PC-9 (cell line): ENCODE measurements at regions not wholly inside any gene's neighbourhood (a gene's known extent, or its start where the extent isn't known, plus 50 kb on each side); places are given as distances from the start of the nearest gene placed in this dataset.
"Not testable (repeated sequence)": the region's sequence is repeated elsewhere in the genome, so short reads cannot be mapped to it uniquely, and the experiment has no call there.

Source experiments
- BruUV-seq: library from RNA; stranded (reverse); fragments of 400-500 nt; replicated peaks from 2 replicates; lab custom pipeline; 2021; lab: Mats Ljungman, UMichigan
- CTCF ChIA-PET: fragments of 300-600 bp; sonication (Branson Sonifier 250); formaldehyde crosslinking; loops from one replicate; lab custom pipeline; 2022; ENCODE audit warnings: antibody characterized with exemption; lab: Charles Lee
- POLR2A ChIA-PET: fragments of 300-600 bp; sonication (Branson Sonifier 250); formaldehyde crosslinking; loops from one replicate; lab custom pipeline; 2022; ENCODE audit warnings: antibody characterized with exemption; ENCODE audit not compliant: unreplicated experiment; lab: Charles Lee
- DNase-seq, 2 experiments: peaks; one replicate each; pipeline versions ENCODE4 v3.0.0 to v3.0.0-alpha.2; 2015 to 2022; ENCODE audit warnings: mixed read lengths in 1 of 2
- H2AFZ ChIP-seq: fragments of 200-600 bp; sonication (generic); 2 replicates; pipeline ENCODE4 v1.8.1; 2017; ENCODE audit warnings: antibody characterized with exemption
- H3F3A ChIP-seq: fragments of 200-600 bp; sonication (generic); 2 replicates; pipeline ENCODE4 v1.8.1; 2017; ENCODE audit warnings: antibody characterized with exemption, mild to moderate bottlenecking, low read depth; ENCODE audit not compliant: insufficient read depth
- H3K27ac ChIP-seq: fragments of 200-600 bp; sonication (generic); 2 replicates; pipeline ENCODE4 v1.6.1; 2016; ENCODE audit warnings: mixed run types
- H3K27me3 ChIP-seq: fragments of 200-600 bp; sonication (generic); 2 replicates; pipeline ENCODE4 v1.6.1; 2016; ENCODE audit warnings: low read depth, mixed run types; ENCODE audit not compliant: insufficient read depth
- H3K36me3 ChIP-seq: fragments of 200-600 bp; sonication (generic); 2 replicates; pipeline ENCODE4 v1.6.1; 2016; ENCODE audit warnings: low read depth, mixed run types
- H3K4me1 ChIP-seq: fragments of 200-600 bp; sonication (generic); replicated peaks from 2 replicates; pipeline ENCODE4 v1.6.1; 2016; ENCODE audit warnings: mixed run types; ENCODE audit not compliant: insufficient read depth
- H3K4me2 ChIP-seq: fragments of 200-600 bp; sonication (generic); 2 replicates; pipeline ENCODE4 v1.6.1; 2017; ENCODE audit warnings: mixed run types
- H3K4me3 ChIP-seq: fragments of 200-600 bp; sonication (generic); 2 replicates; pipeline ENCODE4 v1.6.1; 2016; ENCODE audit warnings: mixed run types
- H3K79me2 ChIP-seq: fragments of 200-600 bp; sonication (generic); 2 replicates; pipeline ENCODE4 v1.6.1; 2017; ENCODE audit warnings: low read depth, mixed run types
- H3K9me2 ChIP-seq: fragments of 200-600 bp; sonication (generic); 2 replicates; pipeline ENCODE4 v1.8.1; 2017; ENCODE audit warnings: mild to moderate bottlenecking; ENCODE audit not compliant: insufficient read depth
- H3K9me3 ChIP-seq: fragments of 200-600 bp; sonication (generic); 2 replicates; pipeline ENCODE4 v1.8.1; 2016; ENCODE audit warnings: low read depth; ENCODE audit not compliant: insufficient read depth
- H4K20me1 ChIP-seq: fragments of 200-600 bp; sonication (generic); 2 replicates; pipeline ENCODE4 v1.8.1; 2017; ENCODE audit not compliant: insufficient read depth
- EZH2 ChIP-seq: fragments of 200-600 bp; sonication (generic); IDR thresholded peaks from 2 replicates; pipeline ENCODE4 v1.8.0; 2017; ENCODE audit warnings: antibody characterized with exemption, low read depth
- intact Hi-C: fragments of 100-400 bp; cut with micrococcal nuclease; formaldehyde crosslinking; loops from one replicate; pipeline ENCODE4 v1.10.0; 2022; ENCODE audit not compliant: unreplicated experiment
- TF ChIP-seq, protein P1 (sequence below): fragments of 200-600 bp; sonication (generic); conservative IDR thresholded peaks from 2 replicates; pipeline ENCODE4 v1.6.1; 2017; ENCODE audit warnings: mixed run types, antibody characterized with exemption, mild to moderate bottlenecking, moderate library complexity

DNA sequence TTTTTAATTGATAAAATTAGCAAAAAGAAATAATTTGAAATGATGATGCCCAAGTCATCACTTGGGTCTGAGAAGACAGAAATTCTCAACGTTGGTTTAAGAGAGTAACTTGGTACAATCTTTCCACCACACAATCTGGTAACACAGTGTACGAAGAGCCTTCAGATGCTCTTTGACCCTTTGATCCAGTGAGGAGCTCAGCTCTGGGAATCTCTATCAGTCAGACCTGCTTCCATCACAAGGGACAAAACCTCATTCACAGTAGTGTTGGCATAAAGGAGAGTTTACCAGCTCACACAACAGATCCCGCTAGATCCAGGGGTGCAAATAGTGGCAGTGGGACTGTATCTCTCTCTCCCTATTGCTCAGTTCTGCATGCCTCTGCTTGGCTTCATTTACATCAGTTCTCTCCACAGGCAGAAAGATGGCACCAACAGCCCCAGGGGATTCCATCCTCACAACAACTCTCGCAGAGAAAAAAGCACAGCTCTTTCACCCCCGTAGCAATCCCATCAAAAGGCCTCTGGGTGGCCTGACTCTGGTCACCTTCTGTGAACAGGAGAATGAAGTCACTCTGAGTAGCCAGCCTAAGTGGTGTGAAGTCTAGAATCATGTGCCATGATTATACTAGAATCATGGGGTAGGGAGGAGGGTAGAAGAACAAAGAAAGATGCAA, 119.7 kb downstream of the ZNF281 start:
- Histone ChIP-seq H3K4me1 (peaks cover 23% of the 10 kb centered on the region), H2AFZ (no peak overlapping the region), H3K9me2 (no peaks in the 10 kb centered on the region), H3K9me3 (no peaks in the 10 kb centered on the region), H3K36me3 (no peaks in the 10 kb centered on the region), H3K4me2 (no peak overlapping the region), H3F3A (no peaks in the 10 kb centered on the region), H3K27me3 (no peaks in the 10 kb centered on the region), H3K27ac (no peak overlapping the region), H4K20me1 (no peaks in the 10 kb centered on the region), H3K4me3 (no peak overlapping the region), H3K79me2 (no peaks in the 10 kb centered on the region)
- DNase-seq: no peak
- BruUV-seq: no TSS peak
- TF ChIP-seq, protein P1, sequence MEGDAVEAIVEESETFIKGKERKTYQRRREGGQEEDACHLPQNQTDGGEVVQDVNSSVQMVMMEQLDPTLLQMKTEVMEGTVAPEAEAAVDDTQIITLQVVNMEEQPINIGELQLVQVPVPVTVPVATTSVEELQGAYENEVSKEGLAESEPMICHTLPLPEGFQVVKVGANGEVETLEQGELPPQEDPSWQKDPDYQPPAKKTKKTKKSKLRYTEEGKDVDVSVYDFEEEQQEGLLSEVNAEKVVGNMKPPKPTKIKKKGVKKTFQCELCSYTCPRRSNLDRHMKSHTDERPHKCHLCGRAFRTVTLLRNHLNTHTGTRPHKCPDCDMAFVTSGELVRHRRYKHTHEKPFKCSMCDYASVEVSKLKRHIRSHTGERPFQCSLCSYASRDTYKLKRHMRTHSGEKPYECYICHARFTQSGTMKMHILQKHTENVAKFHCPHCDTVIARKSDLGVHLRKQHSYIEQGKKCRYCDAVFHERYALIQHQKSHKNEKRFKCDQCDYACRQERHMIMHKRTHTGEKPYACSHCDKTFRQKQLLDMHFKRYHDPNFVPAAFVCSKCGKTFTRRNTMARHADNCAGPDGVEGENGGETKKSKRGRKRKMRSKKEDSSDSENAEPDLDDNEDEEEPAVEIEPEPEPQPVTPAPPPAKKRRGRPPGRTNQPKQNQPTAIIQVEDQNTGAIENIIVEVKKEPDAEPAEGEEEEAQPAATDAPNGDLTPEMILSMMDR: no peak
- no peak for TF ChIP-seq EZH2
- intact Hi-C loops: no loop called here
- ChIA-PET POLR2A (no interaction called here), CTCF (interaction anchor here (0.6 kb wide), 1 partner anchor 179 kb away, joined by 3 read pairs; no protein-coding TSS in a partner anchor)

- Histone ChIP-seq H2AFZ (no peak overlapping the region; the same call in 1 of the 2 replicates), H3K79me2 (no peaks in the 10 kb centered on the region), H3K4me3 (no peak overlapping the region), H3K4me1 (peaks cover 23% of the 10 kb centered on the region), H4K20me1 (no peaks in the 10 kb centered on the region), H3K36me3 (no peaks in the 10 kb centered on the region), H3K4me2 (no peak overlapping the region), H3K27ac (no peak overlapping the region), H3K27me3 (no peaks in the 10 kb centered on the region), H3K9me2 (no peaks in the 10 kb centered on the region), H3F3A (no peaks in the 10 kb centered on the region), H3K9me3 (no peaks in the 10 kb centered on the region)
- intact Hi-C loops: no loop called here
- peak in 1 of 2 experiments; percentile 65 for DNase-seq
- POLR2A ChIA-PET: no interaction called here
- TF ChIP-seq, protein P1: no peak
- no peak for TF ChIP-seq EZH2
- CTCF ChIA-PET: no interaction called here
- BruUV-seq: no TSS peak
Measured at GRCh38 chr1:200288226-200288625, 121.6 kb downstream of the ZNF281 start.

- H3K9me2 ChIP-seq, intact Hi-C loops, H2AFZ ChIP-seq, H3K79me2 ChIP-seq, H3F3A ChIP-seq, H4K20me1 ChIP-seq, H3K27me3 ChIP-seq, H3K27ac ChIP-seq, H3K4me1 ChIP-seq, H3K4me2 ChIP-seq, CTCF ChIA-PET, H3K36me3 ChIP-seq, H3K9me3 ChIP-seq, POLR2A ChIA-PET, H3K4me3 ChIP-seq, BruUV-seq, DNase-seq: not testable (repeated sequence)
Measured at GRCh38 chr1:200284236-200284635, 125.6 kb downstream of the ZNF281 start.
